NAMALWA (cell line): ENCODE measurements at regions not wholly inside any gene's neighbourhood (a gene's known extent, or its start where the extent isn't known, plus 50 kb on each side); places are given as distances from the start of the nearest gene placed in this dataset.

Experiments
- DNase-seq: peaks from one replicate; pipeline ENCODE4 v3.0.0-alpha.2; 2015; ENCODE audit warnings: low spot score

DNA sequence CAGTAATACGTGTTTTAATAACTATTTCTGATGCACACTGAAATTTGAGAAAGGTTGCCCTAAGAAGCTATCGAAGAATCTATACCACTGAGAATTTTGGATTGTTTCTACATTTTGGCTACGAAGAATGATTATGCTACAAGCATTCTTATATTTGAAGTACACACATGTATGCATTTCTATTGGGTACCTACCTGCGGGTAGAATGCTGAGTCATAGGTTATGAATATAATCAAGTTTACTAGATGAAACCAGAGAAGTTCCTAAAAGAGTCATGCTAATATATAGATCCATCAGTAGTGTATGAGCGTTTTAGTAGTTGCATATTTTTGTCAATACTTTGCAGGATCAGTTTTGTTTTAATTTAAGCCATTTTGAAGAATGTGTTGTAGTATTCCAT lies 62.0 kb upstream of the PCDH20 start:
- no peak for DNase-seq

DNA sequence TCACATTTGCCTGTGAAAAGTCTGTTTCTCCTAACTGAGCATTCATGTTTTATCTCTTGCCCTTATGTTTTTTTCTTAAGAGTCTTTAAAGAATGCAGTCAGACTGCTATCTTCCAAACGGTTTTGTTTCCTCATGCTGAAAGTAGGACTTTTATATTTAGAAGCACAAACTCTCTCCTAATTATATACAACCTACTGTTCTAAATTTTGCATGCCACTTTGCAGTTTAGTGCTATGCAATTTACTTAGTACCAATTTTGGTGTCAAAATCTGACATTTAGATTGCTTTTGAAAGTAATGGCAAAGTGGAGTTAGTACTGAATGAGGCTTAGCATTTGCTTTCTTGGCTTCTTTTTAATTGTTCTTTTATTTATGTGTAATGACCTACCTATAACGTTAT lies 55.1 kb upstream of the PCDH20 start:
- DNase-seq = no peak

DNA sequence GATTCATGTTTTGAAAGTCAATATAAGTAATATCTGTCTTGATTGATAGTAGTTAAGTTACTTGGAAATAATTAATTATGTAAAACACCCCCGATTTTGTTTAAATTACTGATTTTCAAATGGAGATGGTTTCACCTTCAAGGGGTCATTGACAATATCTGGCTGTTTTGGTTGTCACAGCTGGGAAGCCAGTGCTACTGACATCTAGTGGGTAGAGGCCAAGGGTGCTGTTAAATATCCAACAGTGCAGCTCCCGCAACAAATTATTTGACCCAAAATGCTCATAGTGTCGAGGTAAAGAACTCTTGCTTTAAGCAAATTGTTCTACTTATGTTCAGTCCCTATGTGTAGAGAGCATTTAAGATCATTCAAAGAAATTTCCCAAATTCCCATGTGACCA lies 50.6 kb upstream of the PCDH20 start:
- DNase-seq = peak; percentile 58
